ENCODE measurements at regions not wholly inside any gene's neighbourhood (a gene's known extent, or its start where the extent isn't known, plus 50 kb on each side); places are given as distances from the start of the nearest gene placed in this dataset.

DNA sequence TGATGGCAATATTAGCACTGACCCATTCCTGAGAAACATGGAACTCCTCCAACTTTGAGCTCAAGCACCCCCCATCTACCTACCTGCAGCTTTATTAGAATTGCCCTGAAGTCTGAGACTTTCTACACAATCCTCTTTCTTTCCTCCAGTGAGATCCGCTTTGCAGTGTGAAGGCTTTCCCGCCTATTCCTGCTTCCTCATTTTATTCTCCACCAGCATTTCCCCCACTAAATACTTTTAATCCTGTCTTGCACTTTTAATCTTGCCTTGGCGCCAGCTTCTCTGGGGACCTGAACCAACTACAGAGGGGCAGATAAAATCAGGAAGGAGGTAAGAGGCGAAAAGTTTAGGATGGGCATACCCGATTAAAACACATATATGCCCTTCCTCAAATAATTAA is 178.1 kb upstream of the PRDM1 start:
- TF ChIP-seq, protein P1, sequence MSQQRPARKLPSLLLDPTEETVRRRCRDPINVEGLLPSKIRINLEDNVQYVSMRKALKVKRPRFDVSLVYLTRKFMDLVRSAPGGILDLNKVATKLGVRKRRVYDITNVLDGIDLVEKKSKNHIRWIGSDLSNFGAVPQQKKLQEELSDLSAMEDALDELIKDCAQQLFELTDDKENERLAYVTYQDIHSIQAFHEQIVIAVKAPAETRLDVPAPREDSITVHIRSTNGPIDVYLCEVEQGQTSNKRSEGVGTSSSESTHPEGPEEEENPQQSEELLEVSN (IDR thresholded peaks at IDR 0.05; ENCODE audit: borderline replicate concordance, low read depth), result no peak
- TF ChIP-seq NPAS2 (CRISPR knock-in tag; IDR thresholded peaks at IDR 0.05; ENCODE audit: borderline replicate concordance), result no peak
- TF ChIP-seq JUN (IDR thresholded peaks at IDR 0.05), result no peak
- TF ChIP-seq HEYL (CRISPR knock-in tag; IDR thresholded peaks at IDR 0.05), result no peak
- TF ChIP-seq, protein P2, sequence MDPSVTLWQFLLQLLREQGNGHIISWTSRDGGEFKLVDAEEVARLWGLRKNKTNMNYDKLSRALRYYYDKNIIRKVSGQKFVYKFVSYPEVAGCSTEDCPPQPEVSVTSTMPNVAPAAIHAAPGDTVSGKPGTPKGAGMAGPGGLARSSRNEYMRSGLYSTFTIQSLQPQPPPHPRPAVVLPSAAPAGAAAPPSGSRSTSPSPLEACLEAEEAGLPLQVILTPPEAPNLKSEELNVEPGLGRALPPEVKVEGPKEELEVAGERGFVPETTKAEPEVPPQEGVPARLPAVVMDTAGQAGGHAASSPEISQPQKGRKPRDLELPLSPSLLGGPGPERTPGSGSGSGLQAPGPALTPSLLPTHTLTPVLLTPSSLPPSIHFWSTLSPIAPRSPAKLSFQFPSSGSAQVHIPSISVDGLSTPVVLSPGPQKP (IDR thresholded peaks at IDR 0.05; ENCODE audit: low read depth, low read length), result no peak
- no peak for TF ChIP-seq RNF2 (IDR thresholded peaks at IDR 0.05; ENCODE audit: borderline replicate concordance, low read depth)
- TF ChIP-seq HDAC2 (IDR thresholded peaks at IDR 0.05), result no peak
- no peak for TF ChIP-seq RARB (CRISPR knock-in tag; IDR thresholded peaks at IDR 0.05)
- TF ChIP-seq ZNF302 (CRISPR knock-in tag; IDR thresholded peaks at IDR 0.05), result no peak
- Histone ChIP-seq H3K9me3 (no peaks in the 10 kb centered on the region), H3K4me2 (no peak overlapping the region), H3K27ac (no peak overlapping the region), H3K4me3 (no peak overlapping the region), H3K4me1 (no peaks in the 10 kb centered on the region)
- ATAC-seq (no peak), FAIRE-seq (no peak), DNase-seq (ENCODE audit: low read depth in 1 of 2, low spot score in 1 of 2) (no peak)
- ChIA-PET POLR2A (no interaction called here), CTCF (no interaction called here)
- WGBS (ENCODE audit: missing lambda C conversion rate), result 96% methylated on average over 5 of the region's 5 CpGs

DNA sequence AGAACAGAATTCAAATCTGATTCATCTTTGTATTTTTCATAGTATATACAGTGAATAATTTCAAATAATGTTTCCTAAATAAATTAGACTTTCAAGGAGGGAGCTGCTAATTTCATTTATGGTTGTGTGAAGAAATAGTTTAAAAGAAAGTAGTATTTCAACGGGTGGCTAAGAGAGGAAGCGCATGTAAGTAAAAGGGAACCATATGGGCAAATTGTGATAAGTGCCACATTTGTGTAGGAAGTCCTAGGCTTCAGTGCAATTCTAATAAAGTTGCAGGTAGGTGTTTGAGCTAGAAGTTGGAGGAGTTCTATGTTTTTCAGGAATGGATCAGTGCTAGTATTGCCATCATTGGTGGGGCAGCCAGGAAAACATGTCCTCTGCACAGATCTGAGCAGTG is 178.8 kb upstream of the PRDM1 start:
- Histone ChIP-seq H3K27ac (no peak overlapping the region), H3K9me3 (no peaks in the 10 kb centered on the region), H3K4me1 (no peaks in the 10 kb centered on the region), H3K4me2 (no peak overlapping the region), H3K4me3 (no peak overlapping the region)
- 81% methylated on average over 2 of the region's 2 CpGs for WGBS (ENCODE audit: missing lambda C conversion rate)
- no peak for DNase-seq (ENCODE audit: low read depth in 1 of 2, low spot score in 1 of 2)
- ChIA-PET CTCF (no interaction called here), POLR2A (no interaction called here)
- no peak for FAIRE-seq
- no peak for ATAC-seq
- TF ChIP-seq HOXB13 (CRISPR knock-in tag; IDR thresholded peaks at IDR 0.05; ENCODE audit: low read depth) (no peak), BCL3 (IDR thresholded peaks at IDR 0.05) (no peak), CHD2 (IDR thresholded peaks at IDR 0.05; ENCODE audit: low read length, partially characterized antibody) (no peak)

- ATAC-seq (no peak), FAIRE-seq (no peak), DNase-seq (ENCODE audit: low read depth in 1 of 2, low spot score in 1 of 2) (no peak)
- Histone ChIP-seq H3K9me3 (no peaks in the 10 kb centered on the region), H3K4me1 (no peaks in the 10 kb centered on the region; the same call in 2 of the 3 replicates), H3K4me3 (no peak overlapping the region), H3K4me2 (no peak overlapping the region), H3K27ac (no peak overlapping the region)
- ChIA-PET POLR2A (no interaction called here), CTCF (no interaction called here)
- WGBS (ENCODE audit: missing lambda C conversion rate), result 89% methylated on average over 8 of the region's 8 CpGs
- TF ChIP-seq FOSB (CRISPR knock-in tag; IDR thresholded peaks at IDR 0.05), result no peak
- TF ChIP-seq NPAS2 (CRISPR knock-in tag; IDR thresholded peaks at IDR 0.05; ENCODE audit: borderline replicate concordance), result no peak
- TF ChIP-seq EHMT2 (IDR thresholded peaks at IDR 0.05; ENCODE audit: low read depth), result no peak
- no peak for TF ChIP-seq CBX2 (IDR thresholded peaks at IDR 0.05; ENCODE audit: borderline replicate concordance, low read depth)
- TF ChIP-seq RARB (CRISPR knock-in tag; IDR thresholded peaks at IDR 0.05), result no peak
- TF ChIP-seq RCOR1 (IDR thresholded peaks at IDR 0.05; ENCODE audit: low read depth, low read length), result no peak
- no peak for TF ChIP-seq JUN (IDR thresholded peaks at IDR 0.05)
- no peak for TF ChIP-seq HOXB13 (CRISPR knock-in tag; IDR thresholded peaks at IDR 0.05; ENCODE audit: low read depth)
- TF ChIP-seq, protein P1 (IDR thresholded peaks at IDR 0.05; ENCODE audit: borderline replicate concordance, low read depth), result no peak
- no peak for TF ChIP-seq ZNF302 (CRISPR knock-in tag; IDR thresholded peaks at IDR 0.05)
- TF ChIP-seq MAZ (IDR thresholded peaks at IDR 0.05; ENCODE audit: borderline replicate concordance, low read depth, low read length), result no peak
- TF ChIP-seq KDM1A (IDR thresholded peaks at IDR 0.05; ENCODE audit: low read depth), result no peak
Measured at GRCh38 chr6:105902401-105903031, 183.6 kb upstream of the PRDM1 start.
